Keratinocyte (primary cell): ENCODE measurements at regions not wholly inside any gene's neighbourhood (a gene's known extent, or its start where the extent isn't known, plus 50 kb on each side); places are given as distances from the start of the nearest gene placed in this dataset.

Source experiments
- DNase-seq: peaks from one replicate; pipeline ENCODE4 v3.0.0-alpha.2; 2011; ENCODE audit warnings: low read depth, missing footprints, low spot score
- FAIRE-seq: peaks from 2 replicates; lab custom pipeline; 2011; peaks lifted over from hg19 to GRCh38; lab: Jason Lieb, UNC
- H2AFZ ChIP-seq: 2 replicates; pipeline ENCODE4 v1.6.0; 2012; ENCODE audit warnings: low read length, control low read depth, inconsistent platforms; ENCODE audit not compliant: control insufficient read depth
- H3K27ac ChIP-seq: 2 replicates; pipeline ENCODE4 v1.5.1; 2011; ENCODE audit warnings: low read length; ENCODE audit not compliant: control insufficient read depth, insufficient read depth
- H3K27me3 ChIP-seq: 3 replicates; pipeline ENCODE4 v1.6.0; 2011; ENCODE audit warnings: low read length; ENCODE audit not compliant: control insufficient read depth, insufficient read depth; ENCODE audit errors: extremely low read depth
- H3K36me3 ChIP-seq, 2 experiments: 2 replicates in 1 of 2; 3 replicates in 1 of 2; pipeline ENCODE4 v1.5.1; 2011; ENCODE audit warnings: low read length in 2 of 2, mild to moderate bottlenecking in 1 of 2; ENCODE audit not compliant: control insufficient read depth in 2 of 2, insufficient read depth in 2 of 2; ENCODE audit errors: extremely low read depth in 1 of 2
- H3K4me1 ChIP-seq: 3 replicates; pipeline ENCODE4 v1.5.1; 2011; ENCODE audit warnings: low read length; ENCODE audit not compliant: control insufficient read depth, insufficient read depth; ENCODE audit errors: extremely low read depth
- H3K4me2 ChIP-seq: 3 replicates; pipeline ENCODE4 v1.6.0; 2011; ENCODE audit warnings: low read depth, low read length; ENCODE audit not compliant: control insufficient read depth, insufficient read depth; ENCODE audit errors: extremely low read depth
- H3K4me3 ChIP-seq, 3 experiments: fragments of 200-600 bp in 1 of 3; sonication (generic) in 1 of 3; 2 replicates in 2 of 3; 3 replicates in 1 of 3; pipeline ENCODE4 v1.5.1; 2011 to 2016; ENCODE audit warnings: low read length in 3 of 3, mild to moderate bottlenecking in 3 of 3, control low read depth in 2 of 3, inconsistent platforms in 1 of 3, low read depth in 1 of 3, mixed read lengths in 1 of 3, mixed run types in 1 of 3, moderate library complexity in 1 of 3; ENCODE audit not compliant: control insufficient read depth in 2 of 3, insufficient read depth in 2 of 3; ENCODE audit errors: extremely low read depth in 1 of 3
- H3K79me2 ChIP-seq: 2 replicates; pipeline ENCODE4 v1.6.0; 2012; ENCODE audit warnings: low read length; ENCODE audit not compliant: control insufficient read depth, insufficient read depth
- H3K9ac ChIP-seq: 3 replicates; pipeline ENCODE4 v1.6.0; 2011; ENCODE audit warnings: low read length; ENCODE audit not compliant: control insufficient read depth, insufficient read depth; ENCODE audit errors: extremely low read depth
- H3K9me1 ChIP-seq: 3 replicates; pipeline ENCODE4 v1.6.0; 2011; ENCODE audit warnings: low read length; ENCODE audit not compliant: control insufficient read depth, insufficient read depth; ENCODE audit errors: extremely low read depth
- H3K9me3 ChIP-seq: 2 replicates; pipeline ENCODE4 v1.5.1; 2012; ENCODE audit warnings: low read depth, low read length; ENCODE audit not compliant: control insufficient read depth
- H4K20me1 ChIP-seq: 3 replicates; pipeline ENCODE4 v1.6.0; 2011; ENCODE audit warnings: low read length; ENCODE audit not compliant: control insufficient read depth, insufficient read depth; ENCODE audit errors: extremely low read depth
- EZH2 ChIP-seq: IDR thresholded peaks from one replicate; pipeline ENCODE4 v1.6.1; 2012; ENCODE audit warnings: inconsistent platforms, mild to moderate bottlenecking, low read length, moderate library complexity
- dilution Hi-C: fragments of 300-500 bp; cut with MboI; formaldehyde crosslinking; loops from one replicate; pipeline ENCODE4 v1.7.0; 2020; ENCODE audit warnings: low sequenced_read_pairs; ENCODE audit not compliant: extremely low pct_ligation_motif_present
- TF ChIP-seq, protein P1 (sequence below), 3 experiments: IDR thresholded peaks in 1 of 3; conservative IDR thresholded peaks in 1 of 3; optimal IDR thresholded peaks in 1 of 3; 2 replicates in 2 of 3; 3 replicates in 1 of 3; pipeline versions ENCODE3 to v1.5.1; 2011; ENCODE audit warnings: low read length in 3 of 3, mild to moderate bottlenecking in 3 of 3, moderate library complexity in 2 of 3, control low read depth in 1 of 3, inconsistent platforms in 1 of 3; ENCODE audit not compliant: insufficient read depth in 2 of 3; ENCODE audit errors: extremely low read depth in 1 of 3

DNA sequence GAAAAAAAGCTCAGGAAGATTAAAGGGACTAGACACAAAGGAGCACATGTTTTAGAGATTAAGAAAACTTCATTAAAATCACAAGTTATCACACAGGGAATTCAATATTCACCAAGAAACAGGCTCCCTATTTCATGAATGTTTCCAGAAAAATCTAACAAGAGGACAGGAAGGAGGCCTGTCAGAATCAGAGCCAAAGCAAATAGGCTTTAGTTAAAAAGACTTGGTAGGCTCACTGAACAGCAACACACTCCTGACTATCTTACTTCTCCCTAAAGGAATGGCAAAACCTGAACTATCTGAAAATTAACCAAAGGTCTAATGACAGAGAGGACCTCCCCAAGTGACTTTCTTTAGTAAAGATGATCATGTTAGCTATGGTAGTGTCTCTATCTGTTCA lies 188.3 kb upstream of the MEOX2 start:
- DNase-seq = no peak
- Histone ChIP-seq H3K79me2 (no peaks in the 10 kb centered on the region), H3K9me3 (no peaks in the 10 kb centered on the region), H3K27ac (no peak overlapping the region), H2AFZ (no peak overlapping the region), H3K4me1 (no peaks in the 10 kb centered on the region), H3K27me3 (no peaks in the 10 kb centered on the region), H3K9ac (no peak overlapping the region), H3K4me2 (no peak overlapping the region), H3K9me1 (no peaks in the 10 kb centered on the region), H4K20me1 (no peaks in the 10 kb centered on the region), H3K4me3 (no peak overlapping the region), H3K36me3 (no peaks in the 10 kb centered on the region)
- no peak for TF ChIP-seq EZH2
- TF ChIP-seq, protein P1, sequence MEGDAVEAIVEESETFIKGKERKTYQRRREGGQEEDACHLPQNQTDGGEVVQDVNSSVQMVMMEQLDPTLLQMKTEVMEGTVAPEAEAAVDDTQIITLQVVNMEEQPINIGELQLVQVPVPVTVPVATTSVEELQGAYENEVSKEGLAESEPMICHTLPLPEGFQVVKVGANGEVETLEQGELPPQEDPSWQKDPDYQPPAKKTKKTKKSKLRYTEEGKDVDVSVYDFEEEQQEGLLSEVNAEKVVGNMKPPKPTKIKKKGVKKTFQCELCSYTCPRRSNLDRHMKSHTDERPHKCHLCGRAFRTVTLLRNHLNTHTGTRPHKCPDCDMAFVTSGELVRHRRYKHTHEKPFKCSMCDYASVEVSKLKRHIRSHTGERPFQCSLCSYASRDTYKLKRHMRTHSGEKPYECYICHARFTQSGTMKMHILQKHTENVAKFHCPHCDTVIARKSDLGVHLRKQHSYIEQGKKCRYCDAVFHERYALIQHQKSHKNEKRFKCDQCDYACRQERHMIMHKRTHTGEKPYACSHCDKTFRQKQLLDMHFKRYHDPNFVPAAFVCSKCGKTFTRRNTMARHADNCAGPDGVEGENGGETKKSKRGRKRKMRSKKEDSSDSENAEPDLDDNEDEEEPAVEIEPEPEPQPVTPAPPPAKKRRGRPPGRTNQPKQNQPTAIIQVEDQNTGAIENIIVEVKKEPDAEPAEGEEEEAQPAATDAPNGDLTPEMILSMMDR (optimal IDR thresholded peaks at IDR 0.05 in 1 of 3, IDR thresholded peaks at IDR 0.05 in 1 of 3, conservative IDR thresholded peaks at IDR 0.05 in 1 of 3; ENCODE audit: extremely low read depth in 1 of 3, insufficient read depth in 2 of 3, low read length in 3 of 3) = no peak
- FAIRE-seq = no peak
- dilution Hi-C loops = no loop called here

DNA sequence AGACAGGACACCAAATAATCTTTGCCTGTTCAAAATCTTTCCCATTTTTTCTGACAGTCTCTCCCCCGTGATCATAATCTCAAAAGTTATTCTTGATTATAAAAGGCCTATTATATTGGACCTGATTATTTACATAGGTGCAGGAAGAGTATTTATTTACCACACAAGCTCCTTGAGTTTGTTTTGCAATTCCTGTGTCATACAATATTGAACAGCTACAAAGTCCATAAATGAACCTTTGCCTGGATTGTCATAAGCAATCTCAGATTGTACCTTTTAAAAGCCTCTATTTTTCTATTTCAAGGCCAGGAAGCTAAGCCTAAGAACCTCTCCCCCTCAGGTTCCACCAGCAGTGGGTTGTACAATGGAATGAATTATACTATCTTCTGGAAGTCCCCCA lies 183.9 kb upstream of the MEOX2 start:
- Histone ChIP-seq H3K9ac (no peak overlapping the region), H4K20me1 (no peaks in the 10 kb centered on the region), H3K9me1 (no peaks in the 10 kb centered on the region), H3K4me2 (no peak overlapping the region), H2AFZ (no peak overlapping the region), H3K27ac (no peak overlapping the region), H3K36me3 (no peaks in the 10 kb centered on the region), H3K4me3 (no peak overlapping the region), H3K27me3 (no peaks in the 10 kb centered on the region), H3K4me1 (no peaks in the 10 kb centered on the region), H3K79me2 (no peaks in the 10 kb centered on the region), H3K9me3 (no peaks in the 10 kb centered on the region)
- no peak for DNase-seq
- FAIRE-seq = no peak
- dilution Hi-C loops = no loop called here
- TF ChIP-seq, protein P1 (optimal IDR thresholded peaks at IDR 0.05 in 1 of 3, IDR thresholded peaks at IDR 0.05 in 1 of 3, conservative IDR thresholded peaks at IDR 0.05 in 1 of 3; ENCODE audit: extremely low read depth in 1 of 3, insufficient read depth in 2 of 3, low read length in 3 of 3) = no peak
- TF ChIP-seq EZH2 = no peak
